Ishikawa (cell line): ENCODE measurements at regions not wholly inside any gene's neighbourhood (a gene's known extent, or its start where the extent isn't known, plus 50 kb on each side); places are given as distances from the start of the nearest gene placed in this dataset.

Source experiments
- CEBPB ChIP-seq: IDR thresholded peaks from 2 replicates; pipeline ENCODE4 v1.6.1; 2012
- CREB1 ChIP-seq: IDR thresholded peaks from 2 replicates; pipeline ENCODE4 v1.6.1; 2012; ENCODE audit warnings: low read depth
- EGR1 ChIP-seq: IDR thresholded peaks from 2 replicates; pipeline ENCODE4 v1.6.1; 2012
- EP300 ChIP-seq: IDR thresholded peaks from 2 replicates; pipeline ENCODE4 v1.6.1; 2012; ENCODE audit warnings: borderline replicate concordance
- NFIC ChIP-seq: IDR thresholded peaks from 2 replicates; pipeline ENCODE4 v1.6.1; 2012
- RAD21 ChIP-seq: IDR thresholded peaks from 2 replicates; pipeline ENCODE4 v1.6.1; 2012; ENCODE audit warnings: low read depth
- REST ChIP-seq: IDR thresholded peaks from 2 replicates; pipeline ENCODE4 v1.6.1; 2012; ENCODE audit warnings: low read depth, mild to moderate bottlenecking
- TAF1 ChIP-seq: IDR thresholded peaks from 2 replicates; pipeline ENCODE4 v1.6.1; 2012; ENCODE audit warnings: low read depth, mild to moderate bottlenecking
- USF1 ChIP-seq: IDR thresholded peaks from 2 replicates; pipeline ENCODE4 v1.6.1; 2012

- no peak for TF ChIP-seq EGR1
- no peak for TF ChIP-seq CREB1
- no peak for TF ChIP-seq NFIC
- no peak for TF ChIP-seq USF1
- TF ChIP-seq EP300, result no peak
- TF ChIP-seq CEBPB, result no peak
- no peak for TF ChIP-seq REST
- TF ChIP-seq RAD21, result no peak
- no peak for TF ChIP-seq TAF1
These were observed 87.5 kb downstream of the IER5 start for GRCh38 chr1:181175955-181176354.
